ENCODE measurements at regions not wholly inside any gene's neighbourhood (a gene's known extent, or its start where the extent isn't known, plus 50 kb on each side); places are given as distances from the start of the nearest gene placed in this dataset.

DNA sequence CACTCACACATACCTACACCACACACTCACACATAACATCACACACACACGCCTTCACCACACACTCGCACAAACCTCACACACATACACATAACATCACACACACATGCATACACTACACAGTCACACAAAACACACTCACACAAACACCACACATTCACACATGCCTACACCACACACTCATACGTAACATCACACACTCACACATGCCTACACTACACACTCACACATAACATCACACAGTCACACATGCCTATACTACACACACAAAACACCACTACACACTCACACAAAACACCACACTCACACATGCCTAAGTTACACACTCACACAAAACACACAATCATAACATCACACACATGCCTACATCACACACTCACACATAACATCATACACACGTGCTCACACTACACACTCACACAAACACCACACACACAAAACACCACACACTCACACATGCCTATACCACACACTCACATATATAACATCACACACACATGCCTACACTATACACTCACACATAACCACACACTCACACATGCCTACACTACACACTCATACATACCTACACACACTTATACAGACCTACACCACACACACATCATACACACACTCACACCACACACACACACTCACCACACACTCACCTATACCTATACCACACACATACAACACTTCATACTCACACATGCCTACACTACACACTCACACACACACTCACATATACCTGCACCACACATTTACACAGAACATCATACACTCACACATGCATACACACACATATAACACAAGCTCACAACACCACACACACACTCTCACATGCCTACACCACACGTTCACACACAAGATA is 383.5 kb downstream of the C6orf118 start:
- FAIRE-seq (no peak), DNase-seq (ENCODE audit: low spot score) (no peak)

DNA sequence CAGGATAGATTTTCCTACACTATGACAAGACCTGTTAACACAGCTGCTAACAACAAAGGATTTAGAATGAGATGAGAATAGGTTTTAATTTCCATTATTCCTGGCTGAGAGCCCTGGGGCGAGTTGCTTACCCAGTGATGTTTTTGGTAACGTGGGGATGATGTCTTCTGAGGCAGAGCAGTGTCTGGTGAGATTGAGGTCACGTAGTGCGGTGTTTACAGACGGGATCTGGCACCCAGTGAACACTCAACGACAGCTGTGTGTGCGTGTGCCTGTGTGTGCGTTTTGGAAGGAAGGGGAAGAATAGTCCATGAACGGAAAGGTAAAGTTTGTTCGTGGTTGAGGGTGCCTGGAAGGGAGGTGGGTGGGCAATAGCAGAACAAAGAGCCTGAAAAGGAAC is 384.7 kb downstream of the C6orf118 start:
- FAIRE-seq, result no peak
- DNase-seq (ENCODE audit: low spot score), result no peak

DNA sequence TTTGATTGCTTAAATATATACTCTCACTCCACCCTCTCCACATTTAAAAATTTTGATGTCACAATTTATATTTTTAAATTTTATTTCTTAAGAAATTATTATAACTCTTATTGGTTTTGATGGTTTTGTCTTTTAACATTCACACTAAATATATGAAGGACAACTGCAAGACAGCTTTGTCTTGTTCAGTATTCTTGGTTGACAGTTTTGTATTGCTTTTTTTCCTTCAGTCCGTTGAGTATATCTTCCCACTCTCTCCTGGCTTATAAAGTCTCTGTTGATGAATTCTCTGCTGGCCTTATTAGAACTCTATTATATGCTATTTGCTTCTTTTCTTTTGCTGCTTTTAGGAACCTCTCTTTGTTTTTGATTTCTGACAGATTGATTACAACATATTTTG is 392.2 kb downstream of the C6orf118 start:
- FAIRE-seq (no peak), DNase-seq (ENCODE audit: low spot score) (no peak)

DNA sequence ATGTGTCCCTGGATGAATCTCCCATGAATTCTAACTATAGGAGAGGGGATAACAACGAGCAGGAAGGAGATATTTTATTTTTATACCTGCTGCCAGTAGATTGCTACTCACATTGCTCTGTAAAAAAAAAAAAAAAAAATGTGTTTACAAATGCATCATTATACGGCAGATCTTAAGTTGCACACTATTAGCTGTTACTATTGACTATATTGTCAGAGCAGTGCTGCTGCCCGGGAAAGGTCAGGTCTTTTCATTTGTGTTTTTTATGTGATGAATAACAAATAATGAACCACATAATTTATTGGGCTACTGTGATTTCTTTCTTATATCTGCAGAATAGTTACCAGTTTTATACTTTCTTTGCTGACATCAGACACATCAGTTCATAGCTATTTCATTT is 393.3 kb downstream of the C6orf118 start:
- DNase-seq (ENCODE audit: low spot score), result no peak
- no peak for FAIRE-seq

DNA sequence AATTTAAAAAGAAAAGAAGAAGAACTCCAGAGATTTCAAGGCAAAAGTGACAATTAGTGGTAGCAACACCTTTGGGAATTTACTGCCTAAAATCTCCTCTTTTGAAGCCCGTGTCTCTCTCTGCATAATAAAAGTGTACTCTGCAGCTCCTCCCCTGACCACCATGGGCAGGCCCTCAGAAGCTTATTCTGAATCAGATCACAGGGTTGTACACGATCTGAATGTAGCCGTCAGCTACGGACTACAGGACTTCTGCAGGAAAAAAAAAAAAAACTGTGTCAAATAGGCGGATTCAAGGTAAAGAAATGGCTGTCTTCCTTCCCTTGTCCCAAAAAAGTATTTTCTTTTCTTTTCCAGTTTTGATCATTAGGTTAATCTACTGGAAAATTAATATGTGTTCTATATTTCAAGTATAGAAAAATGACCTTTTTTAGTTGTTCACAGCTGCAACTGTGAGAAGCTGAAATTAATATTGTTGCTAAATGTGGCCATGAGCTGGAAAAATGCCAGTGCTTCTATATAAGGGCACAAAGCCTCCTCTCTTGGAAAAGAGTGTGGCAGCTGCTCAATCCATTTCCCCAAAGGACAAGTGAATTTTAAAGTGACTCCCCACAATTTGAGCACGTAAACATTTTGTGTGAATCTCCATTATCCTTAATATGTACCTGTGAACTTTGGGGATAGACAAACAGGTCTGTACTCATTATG is 397.4 kb downstream of the C6orf118 start:
- FAIRE-seq (no peak), DNase-seq (ENCODE audit: low spot score) (no peak)

DNA sequence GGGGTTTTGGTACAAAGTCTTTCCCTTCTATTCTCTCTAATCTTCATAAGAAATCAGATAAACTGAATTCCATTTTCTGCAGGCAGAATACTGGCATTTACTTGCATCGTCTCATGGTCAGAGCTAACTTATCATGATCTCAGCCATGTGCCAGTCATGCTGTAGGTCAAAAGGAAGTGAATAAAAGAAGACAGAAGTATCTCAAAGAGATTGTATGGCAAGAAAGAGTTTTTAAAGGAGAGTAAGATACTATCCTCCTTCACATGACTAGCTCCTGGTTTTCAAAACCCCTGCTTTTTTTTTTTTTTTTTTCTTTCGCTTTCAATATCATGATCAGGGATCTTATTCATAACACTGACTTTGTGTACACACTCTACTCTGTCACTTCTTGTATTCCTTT is 398.3 kb downstream of the C6orf118 start:
- DNase-seq (ENCODE audit: low spot score) (no peak), FAIRE-seq (no peak)

DNA sequence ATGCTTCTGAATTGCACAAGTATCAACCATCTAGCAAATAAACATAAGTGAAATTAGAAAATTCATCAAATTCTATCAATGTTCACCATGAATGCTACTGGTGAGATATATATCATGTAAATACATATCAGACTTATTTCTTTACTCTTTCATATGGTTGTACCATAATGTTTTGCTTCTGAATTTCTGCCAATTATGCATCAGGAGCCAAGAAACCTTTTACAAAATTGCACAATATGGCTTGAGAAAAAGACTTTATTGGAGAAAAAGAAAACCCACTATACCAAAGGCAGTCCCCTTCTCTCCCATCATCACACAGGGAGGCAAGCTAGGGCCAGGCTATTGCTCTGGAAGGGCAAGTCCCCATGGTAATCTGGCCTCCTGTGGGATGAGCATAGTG is 402.6 kb downstream of the C6orf118 start:
- DNase-seq (ENCODE audit: low spot score) (no peak), FAIRE-seq (no peak)

DNA sequence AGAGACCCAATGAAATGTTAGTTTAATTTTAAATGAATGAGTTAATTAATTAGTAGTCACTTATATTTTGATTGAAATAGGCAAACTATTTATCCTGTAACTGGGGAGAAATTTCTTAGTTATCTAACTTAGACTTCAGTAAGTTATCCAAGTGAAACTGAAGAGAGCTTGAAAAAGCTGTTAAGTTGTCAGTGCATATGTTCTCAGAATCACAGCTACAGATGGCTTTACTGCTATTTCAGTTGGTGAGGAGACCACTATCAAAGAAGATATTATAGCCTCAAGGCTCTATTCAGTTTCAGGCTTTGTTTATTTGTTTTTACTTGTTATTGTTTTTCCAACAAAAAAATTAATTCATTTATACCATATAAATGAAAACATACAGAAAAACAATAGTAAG is 404.1 kb downstream of the C6orf118 start:
- no peak for DNase-seq (ENCODE audit: low spot score)
- FAIRE-seq, result no peak

DNA sequence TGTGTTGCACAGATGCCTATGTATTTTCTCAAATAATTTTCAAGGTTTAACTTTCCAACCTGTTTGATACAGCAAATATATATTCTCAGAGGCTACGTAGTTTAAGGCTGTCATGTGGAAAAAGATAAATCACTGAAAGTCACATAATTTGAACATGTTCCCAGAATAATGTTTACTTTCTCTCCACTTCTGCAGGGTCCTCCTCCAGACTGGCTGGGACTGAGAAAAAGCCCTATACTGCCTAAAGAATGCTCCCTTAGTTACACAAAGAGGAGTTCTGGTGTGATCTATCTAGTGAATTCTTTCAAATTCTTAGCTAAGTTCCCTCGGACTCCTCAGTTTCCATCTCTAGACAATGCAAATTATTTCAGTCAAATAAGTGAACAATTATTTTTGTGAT is 411.0 kb downstream of the C6orf118 start:
- DNase-seq (ENCODE audit: low spot score), result no peak
- no peak for FAIRE-seq

DNA sequence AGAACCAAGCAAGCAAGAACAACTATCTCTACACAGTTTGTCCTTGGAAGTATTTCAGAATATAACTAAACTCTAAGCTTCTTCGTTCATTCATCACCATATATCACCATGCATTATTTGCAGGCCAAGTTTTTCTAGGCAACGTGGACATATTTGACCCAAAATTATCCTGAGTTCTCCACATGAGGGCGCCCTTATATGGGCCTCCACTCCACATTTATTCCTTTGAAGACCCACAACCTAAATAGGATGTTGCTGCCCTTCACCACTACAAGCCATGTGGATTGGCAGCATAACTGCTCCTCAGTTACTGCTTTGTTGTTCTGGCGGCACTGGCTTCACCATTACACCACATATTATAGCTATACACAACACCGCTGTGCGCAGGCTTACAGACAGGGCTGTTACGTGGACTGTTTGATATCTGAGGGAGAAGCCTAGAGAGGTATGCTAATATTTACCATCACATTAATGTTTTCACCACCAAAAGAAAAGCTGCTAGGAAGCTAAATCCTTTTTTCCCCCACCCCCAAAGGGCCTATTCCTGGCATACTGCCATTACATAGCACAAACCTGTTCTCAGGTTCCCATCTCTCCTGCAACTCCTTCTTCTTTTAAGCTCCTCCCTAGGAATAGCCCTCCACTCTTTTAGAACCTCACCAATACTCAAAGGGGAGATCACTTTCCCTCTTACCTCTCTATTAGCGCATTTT is 411.7 kb downstream of the C6orf118 start:
- DNase-seq (ENCODE audit: low spot score) (no peak), FAIRE-seq (no peak)

DNA sequence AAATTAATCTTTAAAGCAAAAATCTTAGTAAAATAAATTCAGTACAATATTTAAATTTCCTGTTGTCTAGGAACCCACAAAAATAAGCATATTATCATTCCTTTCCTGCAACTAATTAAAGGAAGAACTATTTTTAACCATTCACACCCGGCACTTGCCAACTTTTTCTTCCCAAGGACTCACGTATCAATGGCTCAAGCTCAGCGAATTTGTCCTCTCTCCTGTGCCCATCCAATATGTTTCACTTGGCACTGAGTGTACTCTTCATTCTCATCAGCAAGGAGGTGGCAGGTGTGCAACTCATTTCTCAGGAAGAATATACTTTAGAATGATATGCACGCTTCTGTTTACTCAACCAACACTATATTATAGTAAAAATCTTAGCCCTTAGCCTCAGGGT is 419.4 kb downstream of the C6orf118 start:
- DNase-seq (ENCODE audit: low spot score) (no peak), FAIRE-seq (no peak)

DNA sequence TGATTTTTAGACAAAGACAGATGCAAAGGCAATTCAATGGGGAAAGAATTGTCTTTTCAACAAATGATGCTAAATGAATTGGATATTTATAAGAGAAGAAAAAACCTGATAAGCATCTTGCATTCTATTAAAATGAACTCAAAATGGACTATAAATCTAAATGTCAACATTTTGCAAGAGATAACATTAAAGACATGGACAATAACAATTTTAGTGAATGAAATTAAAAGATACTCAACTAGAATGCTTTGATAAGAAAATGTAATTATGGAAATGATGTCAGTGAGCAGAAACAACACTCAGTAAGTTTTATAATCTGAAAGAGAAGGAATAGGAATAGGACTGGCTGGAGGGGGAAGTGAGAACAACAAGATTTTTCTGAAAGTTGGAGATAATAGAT is 421.7 kb downstream of the C6orf118 start:
- FAIRE-seq (no peak), DNase-seq (ENCODE audit: low spot score) (no peak)

DNA sequence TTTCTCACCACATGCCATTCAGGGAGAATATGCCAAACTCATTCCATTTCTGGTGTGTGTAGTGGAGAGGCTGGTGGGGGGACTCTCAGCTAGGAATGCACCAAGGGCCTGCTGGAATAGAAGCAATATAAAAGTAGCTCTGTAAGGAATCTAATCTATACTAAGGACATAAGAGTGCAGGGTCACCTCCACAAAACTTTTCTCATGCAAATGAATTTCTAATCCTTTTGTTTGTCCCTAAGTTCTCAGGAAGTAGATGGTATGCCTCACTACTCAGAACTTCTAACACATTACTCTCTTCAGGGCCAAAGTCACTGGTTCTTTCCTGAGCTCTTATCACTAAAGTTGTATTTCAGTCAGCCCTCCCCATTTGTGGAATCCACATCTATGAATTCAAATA is 427.2 kb downstream of the C6orf118 start:
- no peak for DNase-seq (ENCODE audit: low spot score)
- FAIRE-seq, result no peak

DNA sequence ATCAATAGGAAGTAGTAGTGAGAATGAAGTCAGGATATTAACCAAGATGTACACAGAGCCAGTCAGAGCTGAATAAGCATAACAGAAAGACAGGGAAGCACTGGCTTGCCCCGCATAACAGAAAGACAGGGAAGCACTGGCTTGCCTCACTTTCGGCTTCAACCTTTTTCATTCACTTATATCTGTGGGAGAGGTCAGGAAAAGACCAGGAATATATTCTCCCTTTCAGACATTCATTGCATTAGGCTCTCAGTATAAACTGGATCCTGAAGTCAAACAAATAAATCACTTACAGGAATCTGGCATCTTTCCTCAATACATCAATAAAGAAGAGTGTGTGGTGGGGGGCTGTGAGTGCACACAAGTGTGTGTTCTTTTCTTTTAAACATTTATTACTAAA is 437.6 kb downstream of the C6orf118 start:
- no peak for FAIRE-seq
- no peak for DNase-seq (ENCODE audit: low spot score)

DNA sequence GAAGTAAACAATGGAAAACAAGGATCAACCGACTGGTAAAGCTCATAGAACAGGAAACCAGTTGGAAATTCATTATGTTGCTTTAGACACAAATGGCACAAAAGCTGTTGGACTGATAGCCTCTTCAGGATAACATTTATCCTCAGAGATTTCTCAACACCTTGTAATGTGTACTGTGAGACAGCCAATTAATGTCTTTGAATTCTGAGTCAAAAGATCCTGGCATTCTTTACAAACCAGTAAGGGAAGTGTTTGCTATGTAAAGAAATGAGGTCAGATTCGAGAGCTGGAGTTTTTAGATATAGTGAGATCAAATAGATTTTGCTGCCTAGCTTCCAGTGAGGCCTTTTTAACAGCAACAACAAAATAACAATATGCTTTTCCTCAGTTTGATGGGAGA is 439.2 kb downstream of the C6orf118 start:
- FAIRE-seq (no peak), DNase-seq (ENCODE audit: low spot score) (no peak)

DNA sequence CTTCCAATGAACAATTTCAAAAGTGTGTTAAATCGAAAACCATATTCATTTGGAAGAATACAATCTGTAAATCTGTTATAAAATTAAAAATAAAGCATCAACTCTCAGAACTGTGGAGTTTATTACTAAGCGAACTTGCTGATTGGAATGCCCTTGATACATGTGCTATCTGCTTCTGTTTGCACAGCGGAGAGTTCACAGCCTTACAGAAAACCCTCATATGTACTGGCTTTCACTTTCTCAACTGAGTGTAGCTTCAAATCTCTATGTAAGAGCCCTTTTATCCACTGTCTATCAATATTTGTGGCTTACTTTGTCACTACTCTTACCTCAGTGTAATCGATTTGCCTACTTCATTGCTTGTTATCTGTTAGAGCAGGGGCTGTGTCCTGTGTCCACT is 447.4 kb downstream of the C6orf118 start:
- FAIRE-seq, result no peak
- DNase-seq (ENCODE audit: low spot score), result no peak

DNA sequence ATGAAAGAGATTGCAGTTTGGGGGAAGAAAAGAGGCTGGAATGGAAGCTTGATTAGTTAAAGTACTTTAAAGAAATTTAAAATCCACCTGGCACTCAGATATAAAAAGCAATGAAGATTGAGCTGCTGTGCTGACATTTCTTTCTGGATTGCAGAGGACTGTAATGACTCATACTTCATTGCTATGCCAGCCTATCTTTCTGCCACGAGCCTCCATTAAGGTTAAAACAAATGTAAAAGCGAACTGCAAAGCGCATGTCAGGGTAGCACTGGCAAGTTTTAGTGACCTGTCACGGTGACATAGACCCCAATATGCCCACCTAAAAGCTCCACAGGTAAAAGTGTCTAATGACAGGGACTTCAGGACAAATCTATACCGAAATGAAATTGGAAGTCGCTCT is 449.6 kb downstream of the C6orf118 start:
- peak; percentile 19 for DNase-seq (ENCODE audit: low spot score)
- FAIRE-seq, result no peak

DNA sequence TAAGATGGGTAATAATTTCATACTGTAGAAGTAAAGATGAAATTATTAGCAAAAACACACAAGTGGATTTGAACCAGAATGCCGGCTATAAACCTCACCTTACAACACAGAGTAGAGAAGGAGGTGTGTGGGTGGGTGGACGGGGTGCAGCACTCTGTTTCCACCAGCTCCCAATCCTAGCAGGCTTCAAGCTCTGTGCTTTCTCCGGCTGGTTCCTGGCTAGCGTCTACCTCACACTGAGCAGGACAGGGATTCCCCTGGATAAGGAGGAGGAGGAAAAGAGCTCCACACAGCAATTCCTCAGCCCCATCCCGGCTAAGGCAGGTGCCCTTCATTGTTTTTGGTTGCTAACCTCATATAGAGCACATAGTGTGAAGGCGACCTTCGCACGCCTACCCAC is 453.3 kb downstream of the C6orf118 start:
- DNase-seq (ENCODE audit: low spot score), result no peak
- no peak for FAIRE-seq

DNA sequence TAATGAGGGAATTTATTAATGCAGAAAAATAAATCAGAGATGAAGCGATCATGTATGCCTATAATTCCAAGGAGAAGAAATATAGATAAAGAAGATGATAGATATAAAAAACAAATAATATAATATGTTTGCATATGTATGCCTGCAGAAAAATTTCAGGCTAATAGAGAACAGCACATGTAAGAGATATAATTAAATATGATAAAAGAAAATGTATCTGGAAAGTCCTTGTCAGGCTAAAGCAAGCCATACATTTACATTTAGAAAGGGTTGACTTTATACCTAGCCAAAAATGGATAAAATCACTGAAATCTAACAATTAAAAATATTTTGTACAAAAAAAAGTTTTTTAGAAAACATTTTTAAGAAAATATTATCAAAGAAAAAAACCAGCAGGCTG is 454.1 kb downstream of the C6orf118 start:
- FAIRE-seq (no peak), DNase-seq (ENCODE audit: low spot score) (no peak)

DNA sequence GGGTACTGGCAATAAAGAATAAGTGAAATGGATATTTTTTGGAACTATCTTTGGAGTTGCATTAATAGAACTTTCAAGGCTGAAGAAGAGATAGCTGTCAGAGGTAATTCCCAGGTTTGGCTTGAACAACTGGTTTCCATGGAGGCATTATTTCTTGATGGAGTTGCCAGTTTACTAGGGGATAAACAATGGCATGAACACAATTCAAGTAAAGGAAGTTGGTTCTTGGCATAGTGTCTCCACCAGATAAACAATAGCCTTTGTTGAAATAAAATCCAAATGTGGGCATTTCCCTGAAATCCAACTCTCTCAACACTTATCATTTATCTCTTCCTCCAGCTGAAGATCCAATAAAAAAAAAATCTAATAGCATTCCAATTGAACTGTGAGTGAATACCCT is 454.9 kb downstream of the C6orf118 start:
- FAIRE-seq (no peak), DNase-seq (ENCODE audit: low spot score) (no peak)

DNA sequence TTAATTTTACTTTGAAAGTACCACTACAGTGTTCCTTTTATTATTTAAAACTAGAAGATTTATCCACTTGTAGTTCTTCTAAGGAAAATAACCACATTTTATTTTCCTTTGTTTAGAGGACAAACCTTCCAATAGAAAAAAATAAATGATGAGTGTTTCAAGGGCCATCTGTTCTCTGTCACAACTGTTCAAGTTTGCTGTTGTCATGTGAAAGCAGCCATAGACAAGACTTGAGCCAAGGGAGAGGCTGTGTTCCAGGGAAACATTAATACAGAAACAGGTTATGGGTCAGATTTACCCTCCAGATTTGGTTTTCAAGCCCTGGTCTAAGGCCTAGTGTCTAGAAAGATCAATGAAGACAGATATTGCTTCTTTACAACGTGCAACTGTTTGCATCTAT is 463.6 kb downstream of the C6orf118 start:
- DNase-seq (ENCODE audit: low spot score) (no peak), FAIRE-seq (no peak)

DNA sequence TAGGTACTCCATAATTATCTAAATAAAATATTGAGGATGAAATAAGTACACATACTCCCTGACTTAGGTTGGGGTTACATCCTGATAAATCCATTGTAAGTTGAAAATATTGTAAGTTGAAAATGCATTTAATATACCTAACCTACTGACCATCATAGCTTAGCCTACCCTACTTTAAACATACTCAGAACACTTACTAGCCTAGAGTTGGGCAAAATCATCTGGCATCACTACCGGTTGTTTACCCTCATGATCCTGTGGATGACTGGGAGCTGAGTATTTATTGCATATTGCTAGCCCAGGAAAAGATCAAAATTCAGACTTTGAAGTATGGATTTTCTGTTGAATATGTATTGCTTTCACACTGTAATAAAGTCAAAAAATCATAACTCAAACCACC is 467.3 kb downstream of the C6orf118 start:
- DNase-seq (ENCODE audit: low spot score) (no peak), FAIRE-seq (no peak)
